Embryonic facial prominence (tissue), 1 donor: ENCODE measurements at regions not wholly inside any gene's neighbourhood (a gene's known extent, or its start where the extent isn't known, plus 50 kb on each side); places are given as distances from the start of the nearest gene placed in this dataset.
"Not testable (repeated sequence)": the region's sequence is repeated elsewhere in the genome, so short reads cannot be mapped to it uniquely, and the experiment has no call there.

ENCODE experiments used
- DNase-seq: peaks from one replicate; pipeline ENCODE4 v3.0.0-alpha.2; 2016; ENCODE audit errors: extremely low spot score

GRCh38 chr4:134722306-134722705 is 520.7 kb upstream of the PABPC4L start:
- DNase-seq: no peak

GRCh38 chr4:134720030-134720429 is 518.4 kb upstream of the PABPC4L start:
- no peak for DNase-seq

DNA sequence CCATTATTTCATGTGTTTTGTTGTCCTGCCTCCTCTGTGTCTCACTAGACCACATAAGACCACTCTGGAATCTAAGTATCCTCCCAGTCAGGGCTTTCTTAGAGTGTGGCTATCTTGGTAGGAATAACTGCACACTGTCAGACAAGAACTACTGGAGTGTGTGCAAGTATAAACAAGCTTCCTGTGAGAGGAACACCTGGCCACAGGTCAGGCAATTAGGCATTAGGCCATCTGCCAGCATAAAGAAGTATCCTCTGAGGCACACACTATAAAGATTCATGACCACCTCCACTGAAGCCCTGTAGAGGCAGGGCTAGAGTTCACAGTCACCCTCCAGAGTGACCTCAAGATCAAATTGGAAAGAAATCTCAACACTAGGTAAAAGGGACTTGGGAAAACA is 507.0 kb upstream of the PABPC4L start:
- DNase-seq: no peak

DNA sequence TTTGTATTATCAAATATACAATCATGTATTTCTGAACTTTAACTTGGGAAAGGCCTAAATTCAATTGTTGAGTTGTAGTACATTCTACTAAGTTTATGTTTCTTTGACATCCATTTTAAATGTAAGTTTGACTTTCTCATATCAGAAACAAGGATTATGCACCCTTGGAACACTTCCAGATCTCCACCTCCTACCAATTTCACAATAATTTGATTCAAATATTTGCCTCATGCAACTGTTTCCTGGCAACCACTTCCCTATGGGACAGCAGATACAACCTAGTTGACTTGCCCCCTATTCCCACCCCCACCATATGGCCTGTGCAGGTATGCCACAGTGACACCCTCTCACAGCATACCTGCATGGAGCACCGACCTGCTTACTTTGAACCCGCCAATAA is 506.4 kb upstream of the PABPC4L start:
- no peak for DNase-seq

- no peak for DNase-seq
These were observed 500.8 kb upstream of the PABPC4L start for GRCh38 chr4:134702374-134702773.

GRCh38 chr4:134700251-134700650 is 498.7 kb upstream of the PABPC4L start:
- DNase-seq: no peak

DNA sequence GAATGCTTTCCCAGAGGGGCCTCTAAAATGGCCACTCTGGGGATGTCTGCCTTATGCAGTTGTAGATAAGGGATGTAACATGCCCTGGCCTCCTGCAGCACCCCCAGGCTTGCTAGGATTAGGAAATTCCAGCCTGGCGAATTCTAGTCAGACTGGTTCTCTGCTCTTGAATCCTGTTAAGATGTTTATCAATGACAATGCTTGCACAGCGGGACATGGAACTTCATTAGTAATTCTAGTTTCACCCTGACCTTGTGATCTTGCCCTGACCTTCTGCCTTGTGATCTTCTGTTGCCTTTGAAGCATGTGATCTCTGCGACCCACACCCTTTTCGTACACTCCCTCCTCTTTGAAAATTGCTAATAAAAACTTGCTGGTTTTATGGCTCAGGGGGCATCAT is 497.2 kb upstream of the PABPC4L start:
- not testable (repeated sequence) for DNase-seq

DNA sequence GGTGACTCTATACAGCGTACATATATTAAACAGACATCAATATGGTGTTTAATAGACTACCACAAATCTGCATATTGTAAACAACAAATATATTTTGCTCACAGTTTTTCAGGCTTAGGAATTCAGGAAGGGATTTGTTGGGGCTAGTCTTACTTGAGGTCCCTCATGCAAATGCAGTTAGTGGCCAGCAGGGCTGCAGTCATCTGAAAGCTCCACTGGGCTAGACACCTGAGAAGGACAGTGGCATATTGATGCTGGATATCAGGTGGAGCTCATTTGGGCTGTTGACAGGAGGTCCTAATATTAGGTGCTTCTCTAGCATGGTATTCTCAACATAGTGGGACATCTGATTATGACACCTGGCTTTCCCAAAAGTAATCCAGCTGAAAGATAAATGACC is 493.8 kb upstream of the PABPC4L start:
- no peak for DNase-seq

GRCh38 chr4:134691915-134692314 is 490.3 kb upstream of the PABPC4L start:
- DNase-seq: no peak

- DNase-seq: no peak
These were observed 486.3 kb upstream of the PABPC4L start for GRCh38 chr4:134687646-134688628.

GRCh38 chr4:134677209-134677814 is 475.7 kb upstream of the PABPC4L start:
- no peak for DNase-seq

- DNase-seq: no peak
These were observed 466.6 kb upstream of the PABPC4L start for GRCh38 chr4:134668237-134668636.

- no peak for DNase-seq
These were observed 465.1 kb upstream of the PABPC4L start for GRCh38 chr4:134666640-134667039.

GRCh38 chr4:134665429-134665828 is 463.8 kb upstream of the PABPC4L start:
- DNase-seq: no peak

DNA sequence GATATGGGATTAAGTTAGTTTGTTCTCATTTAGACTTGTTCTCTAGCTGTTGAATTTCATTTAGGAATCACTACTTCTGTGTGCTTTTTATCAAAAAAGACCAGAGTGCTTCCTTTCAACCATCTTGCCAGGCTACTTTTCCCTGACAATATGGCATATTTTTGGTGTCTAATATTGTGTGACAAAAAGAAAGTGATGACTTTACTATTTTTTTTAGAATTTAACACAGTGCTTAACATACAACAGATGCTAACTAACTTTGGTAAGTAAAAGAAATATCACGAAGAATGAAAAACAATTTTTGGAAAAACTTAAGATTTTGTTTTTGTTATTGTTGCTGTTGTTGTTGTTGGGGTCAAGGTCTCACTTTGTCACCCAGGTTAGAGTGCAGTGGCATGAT is 462.2 kb upstream of the PABPC4L start:
- DNase-seq: no peak

DNA sequence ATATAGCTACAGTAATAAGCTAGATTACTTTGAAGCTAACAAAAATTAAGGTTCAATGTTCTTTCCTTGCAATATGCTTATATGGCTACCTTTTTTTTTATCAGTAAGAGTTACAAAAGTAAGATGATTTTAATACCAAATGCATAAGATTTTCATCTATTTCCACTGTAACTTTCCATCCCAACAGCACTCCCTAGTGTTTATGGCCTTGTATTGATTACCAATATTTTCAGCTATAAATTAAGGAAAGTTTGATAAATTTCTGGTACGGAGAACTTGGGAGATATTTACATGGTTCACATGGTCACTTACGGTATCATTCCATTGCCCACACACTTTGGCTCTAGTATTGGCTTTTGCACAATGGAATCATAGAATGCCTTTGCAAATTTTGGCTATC is 448.9 kb upstream of the PABPC4L start:
- no peak for DNase-seq

DNA sequence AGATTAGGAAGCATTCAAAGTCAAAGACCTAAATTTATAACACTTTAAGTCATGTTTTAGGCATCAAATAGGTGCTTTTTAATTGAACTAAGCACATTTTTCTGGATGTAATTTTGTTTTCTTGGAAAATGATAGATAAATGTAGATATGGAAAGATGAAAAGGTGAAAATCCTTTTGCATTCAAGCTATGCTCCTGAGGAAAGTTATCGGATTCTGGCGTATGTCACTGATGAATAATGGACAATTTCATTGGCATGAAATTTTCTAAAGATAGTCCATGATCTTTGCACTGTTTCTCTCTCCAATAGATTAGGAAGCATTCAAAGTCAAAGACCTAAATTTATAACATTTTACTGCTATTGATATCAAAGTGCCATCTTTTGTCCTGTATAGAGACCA is 444.2 kb upstream of the PABPC4L start:
- no peak for DNase-seq

DNA sequence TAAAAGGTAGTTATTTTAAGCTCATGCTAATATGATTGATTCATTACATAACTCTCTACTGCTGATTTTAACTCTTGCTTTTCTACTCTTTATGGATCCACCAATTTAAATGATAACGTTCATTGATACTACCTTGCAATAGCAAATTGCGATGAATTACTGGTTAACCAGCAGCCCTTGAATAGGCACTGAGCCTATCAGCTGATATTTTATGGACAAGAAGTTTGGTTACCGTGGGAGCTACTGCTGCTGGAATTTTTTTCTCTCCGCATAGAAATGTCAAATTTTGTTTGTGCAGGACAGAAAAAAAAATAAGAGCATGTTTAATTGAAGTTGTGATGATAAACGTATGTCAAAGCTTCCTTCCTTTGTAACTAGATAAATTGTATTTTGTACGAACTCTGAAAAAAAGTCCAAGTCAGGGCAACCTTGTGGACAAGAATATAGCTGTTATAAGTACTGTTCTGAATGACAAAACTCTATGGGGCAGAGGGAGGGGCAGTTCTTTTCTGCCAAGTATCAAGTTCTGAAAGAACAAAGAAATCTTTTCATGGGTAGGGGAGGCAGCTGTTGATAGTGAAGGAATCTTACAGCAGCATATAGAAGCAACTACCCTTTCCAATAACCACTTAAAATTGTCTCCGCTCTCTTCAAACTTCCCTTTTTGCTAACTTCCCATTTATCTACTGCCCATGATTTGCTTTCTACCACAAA is 434.9 kb upstream of the PABPC4L start:
- no peak for DNase-seq

- no peak for DNase-seq
These were observed 432.7 kb upstream of the PABPC4L start for GRCh38 chr4:134634301-134634700.

DNA sequence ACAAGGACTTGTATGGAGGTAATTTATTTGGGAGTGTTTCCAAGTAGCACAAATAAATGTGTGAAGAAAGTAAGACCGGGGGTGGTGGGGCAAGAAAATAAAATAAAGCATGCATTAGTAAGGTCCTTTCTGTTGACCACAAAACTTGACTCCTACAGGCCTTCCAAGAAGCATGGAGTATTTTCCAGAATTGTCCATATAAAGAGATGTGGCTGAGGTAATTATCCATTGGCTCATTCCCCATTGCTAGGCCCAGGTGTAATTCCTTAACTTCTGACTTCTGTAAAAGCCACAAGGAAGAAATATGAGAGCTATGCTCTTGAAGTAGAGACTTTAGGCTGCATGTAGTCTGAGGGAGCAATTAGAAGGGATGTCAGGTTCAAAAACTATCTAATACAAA is 430.5 kb upstream of the PABPC4L start:
- no peak for DNase-seq

GRCh38 chr4:134628066-134628465 is 426.5 kb upstream of the PABPC4L start:
- no peak for DNase-seq

DNA sequence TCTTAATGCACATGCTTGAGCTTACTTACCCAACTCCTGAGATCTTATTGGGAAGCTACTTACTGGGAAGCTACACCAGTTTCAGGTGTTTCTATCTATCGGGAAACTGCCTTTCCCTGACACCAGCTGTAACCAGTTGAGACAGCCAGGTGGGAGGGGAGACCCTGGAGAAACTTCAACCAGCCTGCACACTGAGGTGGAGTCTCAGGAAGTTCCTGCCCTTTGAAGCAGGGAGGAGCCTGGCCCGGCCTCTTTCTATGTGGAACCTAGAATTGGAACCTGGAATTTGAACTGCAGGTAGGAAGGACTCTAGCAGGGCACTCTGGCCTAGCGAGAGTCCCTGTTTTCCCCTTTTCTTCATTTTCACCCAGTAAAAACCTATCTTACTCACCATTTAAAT is 425.8 kb upstream of the PABPC4L start:
- DNase-seq: no peak

DNA sequence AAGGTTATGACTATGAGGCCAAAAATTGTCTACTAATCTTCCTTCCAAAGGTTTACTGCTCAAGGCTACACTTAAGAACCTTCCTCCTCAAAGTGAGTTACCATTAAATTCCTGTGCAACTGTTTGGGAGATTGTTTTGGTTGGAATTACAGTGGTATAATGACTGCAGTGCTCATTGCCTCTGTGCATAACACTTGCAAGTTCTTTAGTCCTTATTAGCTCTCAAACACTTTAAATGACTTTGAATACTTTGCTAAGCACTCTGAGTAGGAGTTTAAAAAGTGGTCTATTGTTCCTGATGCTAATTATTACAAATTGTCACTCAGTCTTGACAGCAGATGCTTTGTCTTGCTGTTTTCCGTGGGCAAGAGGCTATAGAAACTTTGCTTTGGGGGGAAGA is 422.8 kb upstream of the PABPC4L start:
- no peak for DNase-seq
